Ovary (tissue), 7 donors: ENCODE measurements at regions not wholly inside any gene's neighbourhood (a gene's known extent, or its start where the extent isn't known, plus 50 kb on each side); places are given as distances from the start of the nearest gene placed in this dataset.

ENCODE experiments used
- DNase-seq, 5 donors: peaks; one replicate each; pipeline ENCODE4 v3.0.0-alpha.2; 2019 to 2020
- H3K27ac ChIP-seq, 2 donors: fragments of 200-600 bp; one replicate each; pipeline versions ENCODE4 v1.5.1 to v1.8.0; 2019 to 2022
- H3K27me3 ChIP-seq: fragments of 200-600 bp; one replicate; pipeline ENCODE4 v1.8.0; 2022
- H3K36me3 ChIP-seq: fragments of 200-600 bp; sonication (generic); one replicate; pipeline ENCODE4 v1.5.1; 2019
- H3K4me1 ChIP-seq: one replicate; pipeline ENCODE4 v1.8.1; 2013; ENCODE audit warnings: mild to moderate bottlenecking, moderate library complexity; ENCODE audit not compliant: insufficient read depth
- H3K4me3 ChIP-seq: fragments of 200-600 bp; sonication (generic); one replicate; pipeline ENCODE4 v1.5.1; 2017
- H3K9me3 ChIP-seq, 2 donors: fragments of 200-600 bp in 1 of 2; sonication (generic) in 1 of 2; one replicate each; pipeline versions ENCODE4 v1.5.1 to v1.8.1; 2013 to 2019; ENCODE audit warnings: mild to moderate bottlenecking in 1 of 2, moderate library complexity in 1 of 2
- CTCF ChIP-seq, 3 donors: fragments of 450-650 bp in 2 of 3; fragments of 200-600 bp in 1 of 3; IDR thresholded peaks; one replicate each; pipeline versions ENCODE4 v1.5.1 to v1.8.0; 2016 to 2022; ENCODE audit warnings: antibody characterized with exemption in 3 of 3, mild to moderate bottlenecking in 1 of 3
- EP300 ChIP-seq: sonication (generic); formaldehyde crosslinking; IDR thresholded peaks from one replicate; pipeline ENCODE4 v1.6.1; 2017; ENCODE audit warnings: antibody characterized with exemption
- POLR2A ChIP-seq: fragments of 450-650 bp; IDR thresholded peaks from one replicate; pipeline ENCODE4 v1.6.1; 2017; ENCODE audit warnings: antibody characterized with exemption, mild to moderate bottlenecking, moderate library complexity
- WGBS, 3 donors: extraction: QIAGEN DNeasy Blood & Tissue Kit in 1 of 3; methylation state at CpG; one replicate each; pipeline versions ENCODE4 v1.1.5 to v1.1.7; 2013 to 2017; 5-methylcytosine and 5-hydroxymethylcytosine counted together
- intact Hi-C, 4 donors: fragments of 100-400 bp; cut with DNase I; formaldehyde crosslinking; loops; one replicate each; pipeline versions ENCODE4 v1.11.0 to v1.15.1; 2022 to 2023
- donor health status: DM: no; HTN: no; CAD: no; lungs with moderate emphysema.
- donor health status: DM: no; HTN: no; CAD: no.
- donor health status: Bipolar disorder and iron deficiency.
- donor health status: DM: no; HTN: no; CAD: no.
- donor health status: DM: yes; HTN: yes; CAD: no.

DNA sequence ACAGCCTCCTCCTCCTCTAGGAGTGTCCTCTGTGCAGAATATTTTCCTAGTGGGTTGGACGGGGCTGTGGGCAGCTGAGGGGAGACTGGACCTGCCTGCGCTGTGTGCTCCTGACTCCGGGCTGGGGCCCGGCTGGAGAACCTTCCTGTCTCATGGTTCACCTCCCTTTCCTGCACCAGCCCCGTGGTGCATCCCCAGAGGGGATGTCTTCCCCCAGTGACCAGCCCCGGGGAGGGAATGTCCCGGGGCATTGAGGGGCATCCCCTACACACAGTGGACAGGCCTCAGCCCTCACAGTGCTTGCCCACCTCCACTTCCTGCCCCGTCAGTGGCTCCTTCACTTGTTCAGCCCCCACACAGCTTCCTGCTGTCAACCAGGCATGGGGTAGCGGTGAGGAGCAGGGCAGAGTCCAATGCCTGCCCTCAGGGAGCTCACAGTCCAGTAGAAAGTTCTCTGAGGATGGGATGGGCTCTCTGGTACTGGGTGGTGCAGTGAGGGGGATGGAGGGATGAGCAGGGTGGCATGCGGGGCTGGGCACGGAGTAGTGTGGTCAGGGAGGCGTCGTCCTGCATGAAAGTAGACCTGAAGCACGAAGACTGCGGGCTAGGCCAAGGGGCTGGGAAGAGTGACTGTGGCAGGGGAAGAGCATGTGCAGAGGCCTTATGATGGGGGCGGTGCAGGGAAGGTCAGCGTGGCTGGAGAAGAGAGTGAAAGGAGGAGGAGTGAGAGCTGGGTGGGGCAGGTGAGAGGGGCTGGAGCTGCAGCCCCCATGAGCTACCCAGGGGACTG lies 52.1 kb upstream of the PITX1 start:
- no peak overlapping the region for H3K27ac ChIP-seq
- no peaks in the 10 kb centered on the region for H3K9me3 ChIP-seq
- intact Hi-C loops: no loop called here
- TF ChIP-seq CTCF (IDR thresholded peaks at IDR 0.05) (no peak), EP300 (no peak), POLR2A (no peak)
- H3K27me3 ChIP-seq: no peaks in the 10 kb centered on the region
- 86 to 90% (median 86%) methylated on average over 17 of the region's 17 CpGs for WGBS, 3 donors
- no peaks in the 10 kb centered on the region for H3K4me1 ChIP-seq
- no peak overlapping the region for H3K4me3 ChIP-seq
- H3K36me3 ChIP-seq: no peaks in the 10 kb centered on the region
- no peak for DNase-seq

DNA sequence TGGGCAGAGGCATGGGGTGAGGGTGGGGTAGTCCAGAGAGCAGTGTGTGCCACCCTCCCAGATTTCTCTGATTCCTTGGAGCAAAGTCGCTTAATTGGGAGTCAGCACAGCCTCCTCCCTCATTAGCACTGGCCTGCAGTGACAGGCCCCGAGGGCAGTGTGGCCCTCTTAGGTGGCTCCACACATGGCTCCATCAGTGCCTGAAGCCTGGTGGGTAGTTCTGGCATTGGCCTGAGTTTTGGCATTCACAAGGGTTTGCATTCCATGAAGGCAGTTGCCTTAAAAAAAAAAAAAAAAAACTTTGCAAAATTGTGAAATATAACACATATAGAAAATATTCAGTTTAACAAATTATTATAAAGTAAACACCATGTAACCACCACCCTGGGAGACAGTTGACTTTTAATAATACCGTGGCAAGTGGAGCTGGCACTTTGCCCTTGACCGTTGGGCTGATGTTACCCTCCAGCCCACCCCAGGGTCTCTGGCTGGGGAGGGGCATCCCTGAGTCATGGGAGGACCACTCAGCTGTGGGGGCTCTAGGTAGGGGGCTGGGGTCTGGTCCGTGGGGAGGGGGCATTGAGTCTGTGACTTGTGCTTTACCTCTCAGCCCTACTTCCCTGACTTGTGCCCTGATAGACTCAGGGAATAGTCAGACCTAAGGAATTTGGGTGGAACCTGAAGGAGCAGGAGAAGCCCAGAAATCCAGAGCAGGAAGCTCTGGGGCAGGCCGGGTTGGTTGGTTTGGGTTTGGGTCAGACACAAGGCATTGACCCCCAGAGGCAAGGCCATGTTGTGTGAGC lies 51.3 kb upstream of the PITX1 start:
- Histone ChIP-seq H3K36me3 (no peaks in the 10 kb centered on the region), H3K4me3 (no peak overlapping the region), H3K9me3 (no peaks in the 10 kb centered on the region), H3K4me1 (no peaks in the 10 kb centered on the region), H3K27me3 (no peaks in the 10 kb centered on the region), H3K27ac (no peak overlapping the region)
- intact Hi-C loops: no loop called here
- no peak for DNase-seq
- 60 to 68% (median 62%) methylated on average over 6 of the region's 6 CpGs for WGBS, 3 donors
- TF ChIP-seq POLR2A: no peak
- no peak for TF ChIP-seq EP300
- TF ChIP-seq CTCF (IDR thresholded peaks at IDR 0.05): no peak
